Psoas muscle (tissue), 7 donors: ENCODE measurements at regions not wholly inside any gene's neighbourhood (a gene's known extent, or its start where the extent isn't known, plus 50 kb on each side); places are given as distances from the start of the nearest gene placed in this dataset.

Experiments used
- ATAC-seq, 4 donors: fragments of 200-7000 bp; cut with Tn5 transposase; one replicate each; pipeline ENCODE4 v1.9.1; 2020; ENCODE audit warnings: moderate library complexity in 3 of 4, mild to moderate bottlenecking in 2 of 4
- DNase-seq, 2 donors: peaks; one replicate each; pipeline ENCODE4 v3.0.0-alpha.2; 2020
- H3K27ac ChIP-seq: fragments of 200-600 bp; one replicate; pipeline ENCODE4 v1.8.0; 2022
- H3K27me3 ChIP-seq, 3 donors: fragments of 200-600 bp in 1 of 3; one replicate each; pipeline versions ENCODE4 v1.6.1 to v1.8.0; 2013 to 2022; ENCODE audit warnings: low read length in 2 of 3, mild to moderate bottlenecking in 2 of 3, moderate library complexity in 1 of 3; ENCODE audit not compliant: insufficient read depth in 3 of 3
- H3K36me3 ChIP-seq, 2 donors: fragments of 200-600 bp in 1 of 2; one replicate each; pipeline versions ENCODE4 v1.6.1 to v1.8.0; 2013 to 2022; ENCODE audit warnings: low read depth in 1 of 2, mild to moderate bottlenecking in 1 of 2, moderate library complexity in 1 of 2; ENCODE audit not compliant: insufficient read depth in 1 of 2
- H3K4me1 ChIP-seq: fragments of 200-600 bp; one replicate; pipeline ENCODE4 v1.8.0; 2022
- H3K4me3 ChIP-seq: fragments of 200-600 bp; one replicate; pipeline ENCODE4 v1.8.0; 2022; ENCODE audit warnings: mild to moderate bottlenecking
- H3K9me3 ChIP-seq: fragments of 200-600 bp; one replicate; pipeline ENCODE4 v1.8.0; 2022
- WGBS, 3 donors: extraction: QIAGEN DNeasy Blood & Tissue Kit; methylation state at CpG; one replicate each; pipeline versions ENCODE4 v1.1.6 to v1.1.7; 2013; 5-methylcytosine and 5-hydroxymethylcytosine counted together
- intact Hi-C, 2 donors: fragments of 100-400 bp; cut with DNase I; formaldehyde crosslinking; loops; one replicate each; pipeline versions ENCODE4 v1.11.0 to v1.14.2; 2022
- TF ChIP-seq, protein P1 (sequence below): fragments of 200-600 bp; IDR thresholded peaks from one replicate; pipeline ENCODE4 v1.8.0; 2022; ENCODE audit warnings: antibody characterized with exemption
- donor health status: healthy with polysubstance abuse.
- donor health status: DM: no; HTN: no; CAD: no; lungs with moderate emphysema.
- donor health status: Bipolar disorder and iron deficiency.
- donor health status: healthy.
- donor health status: DM: yes; HTN: yes; CAD: no.
- donor health status: DM: no; HTN: no; CAD: no.
- donor health status: DM: yes; HTN: yes; CAD: no.

DNA sequence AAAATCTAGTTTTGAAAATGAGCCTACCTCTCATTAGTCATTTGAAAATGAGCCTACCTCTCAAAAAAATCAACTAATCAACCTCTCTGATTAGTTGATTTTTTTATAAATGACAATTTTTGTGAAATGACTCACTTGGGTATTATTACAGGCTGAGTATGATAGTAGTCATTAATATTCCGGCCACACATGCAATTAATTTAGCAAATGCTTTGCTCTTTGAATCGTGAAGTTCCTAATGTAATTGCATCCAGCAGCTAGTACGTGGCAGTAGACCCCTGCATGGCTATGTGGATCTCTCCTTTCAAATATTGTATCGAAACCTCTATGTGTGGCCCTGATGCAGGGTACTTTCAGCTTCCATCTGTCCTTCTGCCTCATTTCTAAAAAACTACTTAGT lies 245.9 kb upstream of the PHYHIPL start:
- no peak for DNase-seq
- WGBS, 3 donors = 88 to 94% (median 92%) methylated on average over 4 of the region's 4 CpGs
- Histone ChIP-seq H3K4me3 (no peak overlapping the region), H3K27ac (no peak overlapping the region), H3K27me3 (no peaks in the 10 kb centered on the region), H3K4me1 (no peaks in the 10 kb centered on the region), H3K9me3 (peaks cover 8% of the 10 kb centered on the region), H3K36me3 (no peaks in the 10 kb centered on the region)
- TF ChIP-seq, protein P1, sequence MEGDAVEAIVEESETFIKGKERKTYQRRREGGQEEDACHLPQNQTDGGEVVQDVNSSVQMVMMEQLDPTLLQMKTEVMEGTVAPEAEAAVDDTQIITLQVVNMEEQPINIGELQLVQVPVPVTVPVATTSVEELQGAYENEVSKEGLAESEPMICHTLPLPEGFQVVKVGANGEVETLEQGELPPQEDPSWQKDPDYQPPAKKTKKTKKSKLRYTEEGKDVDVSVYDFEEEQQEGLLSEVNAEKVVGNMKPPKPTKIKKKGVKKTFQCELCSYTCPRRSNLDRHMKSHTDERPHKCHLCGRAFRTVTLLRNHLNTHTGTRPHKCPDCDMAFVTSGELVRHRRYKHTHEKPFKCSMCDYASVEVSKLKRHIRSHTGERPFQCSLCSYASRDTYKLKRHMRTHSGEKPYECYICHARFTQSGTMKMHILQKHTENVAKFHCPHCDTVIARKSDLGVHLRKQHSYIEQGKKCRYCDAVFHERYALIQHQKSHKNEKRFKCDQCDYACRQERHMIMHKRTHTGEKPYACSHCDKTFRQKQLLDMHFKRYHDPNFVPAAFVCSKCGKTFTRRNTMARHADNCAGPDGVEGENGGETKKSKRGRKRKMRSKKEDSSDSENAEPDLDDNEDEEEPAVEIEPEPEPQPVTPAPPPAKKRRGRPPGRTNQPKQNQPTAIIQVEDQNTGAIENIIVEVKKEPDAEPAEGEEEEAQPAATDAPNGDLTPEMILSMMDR = no peak
- no peak for ATAC-seq
- intact Hi-C loops = no loop called here

DNA sequence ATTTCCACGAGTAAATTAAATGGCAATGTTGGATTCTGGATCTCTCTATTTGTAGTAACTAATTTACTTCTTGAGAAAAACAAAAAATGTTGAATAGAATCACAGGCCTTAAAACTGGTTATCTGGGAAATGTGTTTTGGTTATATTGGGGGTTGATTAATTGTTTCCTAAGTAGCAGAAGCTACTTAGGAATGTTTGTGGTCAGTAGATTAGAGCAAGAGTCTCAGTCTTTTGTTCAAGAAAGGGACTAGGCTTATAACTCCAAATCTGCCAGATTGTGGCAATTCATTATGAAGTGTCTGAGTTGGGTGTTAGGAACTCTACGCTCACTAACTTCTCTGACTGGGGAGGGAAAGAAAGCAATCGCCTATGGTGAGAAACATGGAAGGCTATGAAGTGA lies 244.3 kb upstream of the PHYHIPL start:
- WGBS, 3 donors = 88 to 92% (median 88%) methylated on average over 3 of the region's 3 CpGs
- H3K27me3 ChIP-seq = peaks cover 0 to 3% (median 0%) of the 10 kb centered on the region in 3 donors
- H3K36me3 ChIP-seq = no peaks in the 10 kb centered on the region
- H3K27ac ChIP-seq = no peak overlapping the region
- TF ChIP-seq, protein P1 = no peak
- H3K4me1 ChIP-seq = no peaks in the 10 kb centered on the region
- peaks cover 8% of the 10 kb centered on the region for H3K9me3 ChIP-seq
- DNase-seq = no peak
- H3K4me3 ChIP-seq = no peak overlapping the region
- no peak for ATAC-seq
- intact Hi-C loops = no loop called here

DNA sequence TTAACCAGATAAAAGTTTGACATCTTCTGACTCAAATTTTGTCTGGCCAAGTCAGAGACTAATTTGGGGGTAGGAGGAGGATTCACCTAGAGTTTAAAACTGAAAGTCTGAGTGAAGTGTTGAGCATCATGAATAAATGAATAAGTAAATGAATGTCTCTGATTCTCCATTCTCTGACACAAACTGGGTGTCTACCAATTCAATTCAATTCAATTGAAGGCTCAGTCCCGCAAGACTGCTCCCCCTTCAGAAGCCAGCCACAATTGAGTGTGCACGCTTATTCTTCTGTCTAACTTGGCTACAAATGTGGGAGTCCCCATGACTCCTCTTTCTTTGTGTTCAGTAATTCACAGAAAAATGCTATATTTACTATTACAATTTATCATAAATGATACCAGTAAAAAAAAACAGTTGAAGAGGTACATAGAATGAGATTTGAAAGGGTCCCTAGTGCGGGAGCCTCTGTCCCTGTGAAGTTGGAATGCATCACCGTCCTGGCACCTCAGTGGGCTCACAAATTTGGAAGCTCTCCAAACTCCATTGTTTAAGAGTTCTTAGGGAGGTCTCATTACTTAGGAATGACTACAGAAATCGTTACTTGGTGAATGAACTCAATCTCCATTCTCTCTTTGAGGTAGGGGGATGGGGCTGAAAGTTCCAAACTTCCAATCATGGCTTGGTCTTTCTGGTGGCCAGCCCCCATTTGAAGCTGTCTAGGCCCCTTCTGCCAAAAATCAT lies 243.7 kb upstream of the PHYHIPL start:
- Histone ChIP-seq H3K27me3 (peaks cover 0 to 3% (median 0%) of the 10 kb centered on the region in 3 donors), H3K4me1 (no peaks in the 10 kb centered on the region), H3K36me3 (no peaks in the 10 kb centered on the region), H3K9me3 (peaks cover 2% of the 10 kb centered on the region), H3K27ac (no peak overlapping the region), H3K4me3 (no peak overlapping the region)
- DNase-seq (no peak), ATAC-seq (no peak)
- WGBS, 3 donors = 75 to 83% (median 80%) methylated on average over 5 of the region's 5 CpGs
- TF ChIP-seq, protein P1 = no peak
- intact Hi-C loops = no loop called here

DNA sequence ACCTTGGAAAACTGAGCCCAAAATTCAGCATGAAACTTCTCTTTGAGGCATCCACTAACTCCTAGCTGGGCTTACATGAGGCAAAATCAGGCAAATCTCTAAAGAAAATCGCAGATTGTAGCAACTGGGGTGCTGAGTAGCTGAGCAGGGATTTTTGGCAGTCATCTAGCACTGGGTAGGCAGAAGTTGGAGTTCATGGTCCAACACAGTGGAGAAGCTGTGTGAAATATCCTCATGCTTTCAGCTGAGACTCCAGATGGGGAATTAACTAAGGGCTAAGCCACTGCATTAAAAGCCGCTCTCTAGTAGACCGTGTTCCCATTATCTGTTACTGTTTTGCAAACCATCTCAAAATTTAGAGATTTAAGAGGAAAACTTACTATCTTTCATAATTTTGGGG lies 240.1 kb upstream of the PHYHIPL start:
- Histone ChIP-seq H3K9me3 (no peaks in the 10 kb centered on the region), H3K27ac (no peak overlapping the region), H3K4me3 (no peak overlapping the region), H3K4me1 (no peaks in the 10 kb centered on the region), H3K27me3 (peaks cover 0 to 3% (median 0%) of the 10 kb centered on the region in 3 donors), H3K36me3 (no peaks in the 10 kb centered on the region)
- no peak for DNase-seq
- 62 to 69% (median 67%) methylated on average over 3 of the region's 3 CpGs for WGBS, 3 donors
- intact Hi-C loops = no loop called here
- no peak for ATAC-seq
- TF ChIP-seq, protein P1 = no peak

DNA sequence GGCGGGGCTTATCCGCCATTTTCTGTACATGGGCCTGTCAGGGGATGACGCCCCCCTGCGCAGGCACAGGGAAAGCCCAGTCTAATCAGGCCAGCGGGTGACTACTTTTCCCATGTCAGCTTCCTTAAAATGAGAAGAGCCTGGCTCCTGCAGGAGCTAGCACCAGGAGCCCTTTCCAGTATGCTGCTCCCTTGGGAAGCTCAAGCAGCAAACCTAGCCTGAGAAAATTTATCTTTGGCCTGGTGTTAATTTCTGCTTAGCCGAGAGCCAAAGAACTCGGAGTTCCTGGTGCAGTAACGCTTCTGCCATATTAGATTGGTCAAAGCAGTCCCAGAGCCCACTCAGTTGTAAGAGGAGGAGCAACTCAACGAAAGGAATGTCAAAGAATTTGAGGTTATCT lies 239.0 kb upstream of the PHYHIPL start:
- TF ChIP-seq, protein P1 = no peak
- Histone ChIP-seq H3K36me3 (no peaks in the 10 kb centered on the region), H3K27me3 (peaks cover 0 to 3% (median 0%) of the 10 kb centered on the region in 3 donors), H3K4me3 (no peak overlapping the region), H3K27ac (no peak overlapping the region), H3K9me3 (no peaks in the 10 kb centered on the region), H3K4me1 (no peaks in the 10 kb centered on the region)
- ATAC-seq (no peak), DNase-seq (no peak)
- intact Hi-C loops = no loop called here
- 72 to 88% (median 77%) methylated on average over 9 of the region's 9 CpGs for WGBS, 3 donors
